ENCODE measurements at regions not wholly inside any gene's neighbourhood (a gene's known extent, or its start where the extent isn't known, plus 50 kb on each side); places are given as distances from the start of the nearest gene placed in this dataset.

GRCh38 chr9:18330401-18331309 lies 143.3 kb upstream of the ADAMTSL1 start:
- H3K4me1 Mint-ChIP-seq = no peaks in the 10 kb centered on the region
- no peak for ATAC-seq (ENCODE audit: low read depth)

GRCh38 chr9:18331310-18331684 lies 142.7 kb upstream of the ADAMTSL1 start:
- ChIA-PET CTCF (no interaction called here), POLR2A (no interaction called here)
- TF ChIP-seq CTCF (IDR thresholded peaks at IDR 0.05) = no peak
- DNase-seq (no peak), ATAC-seq (ENCODE audit: low read depth) (no peak)
- Mint-ChIP-seq H3K36me3 (ENCODE audit: low read depth) (no peaks in the 10 kb centered on the region), H3K27me3 (no peaks in the 10 kb centered on the region), H3K4me1 (no peaks in the 10 kb centered on the region), H3K27ac (no peak overlapping the region), H3K4me3 (no peak overlapping the region), H3K9me3 (no peaks in the 10 kb centered on the region)
- intact Hi-C loops (cut with micrococcal nuclease) = no loop called here

More at GRCh38 chr9:18330401-18331309, 143.3 kb upstream of the ADAMTSL1 start:
- ChIA-PET POLR2A (no interaction called here), CTCF (no interaction called here)
- H3K27me3 Mint-ChIP-seq = no peaks in the 10 kb centered on the region
- no peak overlapping the region for H3K27ac Mint-ChIP-seq
- no peak for DNase-seq
- no peak overlapping the region for H3K4me3 Mint-ChIP-seq
- H3K36me3 Mint-ChIP-seq (ENCODE audit: low read depth) = no peaks in the 10 kb centered on the region
- intact Hi-C loops (cut with micrococcal nuclease) = no loop called here
- no peak for TF ChIP-seq CTCF (IDR thresholded peaks at IDR 0.05)
- H3K9me3 Mint-ChIP-seq = no peaks in the 10 kb centered on the region

GRCh38 chr9:18331808-18332209 lies 142.1 kb upstream of the ADAMTSL1 start:
- CTCF ChIA-PET = no interaction called here

GRCh38 chr9:18333157-18333556 lies 140.8 kb upstream of the ADAMTSL1 start:
- no peak for ATAC-seq (ENCODE audit: low read depth)
- Mint-ChIP-seq H3K36me3 (ENCODE audit: low read depth) (no peaks in the 10 kb centered on the region), H3K9me3 (no peaks in the 10 kb centered on the region), H3K4me1 (no peaks in the 10 kb centered on the region), H3K27ac (no peak overlapping the region), H3K27me3 (no peaks in the 10 kb centered on the region), H3K4me3 (no peak overlapping the region)
- intact Hi-C loops (cut with micrococcal nuclease) = no loop called here
- DNase-seq = no peak
- ChIA-PET POLR2A (no interaction called here), CTCF (no interaction called here)
- TF ChIP-seq CTCF (IDR thresholded peaks at IDR 0.05) = no peak

More at GRCh38 chr9:18331808-18332209, 142.1 kb upstream of the ADAMTSL1 start:
- H3K36me3 Mint-ChIP-seq (ENCODE audit: low read depth) = no peaks in the 10 kb centered on the region
- H3K27ac Mint-ChIP-seq = no peak overlapping the region
- intact Hi-C loops (cut with micrococcal nuclease) = no loop called here
- POLR2A ChIA-PET = no interaction called here
- DNase-seq (no peak), ATAC-seq (ENCODE audit: low read depth) (no peak)
- no peaks in the 10 kb centered on the region for H3K27me3 Mint-ChIP-seq
- H3K4me1 Mint-ChIP-seq = no peaks in the 10 kb centered on the region
- TF ChIP-seq CTCF (IDR thresholded peaks at IDR 0.05) = no peak
- no peaks in the 10 kb centered on the region for H3K9me3 Mint-ChIP-seq
- H3K4me3 Mint-ChIP-seq = no peak overlapping the region

GRCh38 chr9:18335825-18336224 lies 138.1 kb upstream of the ADAMTSL1 start:
- intact Hi-C loops (cut with micrococcal nuclease) = no loop called here
- no peak for ATAC-seq (ENCODE audit: low read depth)

More at GRCh38 chr9:18335825-18336224, 138.1 kb upstream of the ADAMTSL1 start:
- no peaks in the 10 kb centered on the region for H3K27me3 Mint-ChIP-seq
- no peak overlapping the region for H3K27ac Mint-ChIP-seq
- H3K4me1 Mint-ChIP-seq = no peaks in the 10 kb centered on the region
- no peaks in the 10 kb centered on the region for H3K9me3 Mint-ChIP-seq
- ChIA-PET POLR2A (no interaction called here), CTCF (no interaction called here)
- DNase-seq = no peak
- H3K36me3 Mint-ChIP-seq (ENCODE audit: low read depth) = no peaks in the 10 kb centered on the region
- H3K4me3 Mint-ChIP-seq = no peak overlapping the region
- TF ChIP-seq CTCF (IDR thresholded peaks at IDR 0.05) = no peak

Measured in activated B cell treated with CpG ODN at 0.5 μM for 24 hours (primary cell).